Lower lobe of right lung (tissue), 2 donors: ENCODE measurements at regions not wholly inside any gene's neighbourhood (a gene's known extent, or its start where the extent isn't known, plus 50 kb on each side); places are given as distances from the start of the nearest gene placed in this dataset.
"Not testable (repeated sequence)": the region's sequence is repeated elsewhere in the genome, so short reads cannot be mapped to it uniquely, and the experiment has no call there.

Experiments used
- ATAC-seq, 2 donors: fragments of 200-7000 bp; cut with Tn5 transposase; one replicate each; pipeline ENCODE4 v1.9.1; 2020 to 2022; ENCODE audit warnings: mild to moderate bottlenecking in 2 of 2, moderate library complexity in 2 of 2
- DNase-seq: peaks from one replicate; pipeline ENCODE4 v3.0.0-alpha.2; 2020
- H3K27ac ChIP-seq: fragments of 200-600 bp; one replicate; pipeline ENCODE4 v1.8.0; 2022
- H3K27me3 ChIP-seq: fragments of 200-600 bp; one replicate; pipeline ENCODE4 v1.8.0; 2022; ENCODE audit warnings: low read depth
- H3K36me3 ChIP-seq: fragments of 200-600 bp; one replicate; pipeline ENCODE4 v1.8.0; 2022; ENCODE audit warnings: mild to moderate bottlenecking
- H3K4me1 ChIP-seq: fragments of 200-600 bp; one replicate; pipeline ENCODE4 v1.8.0; 2022
- H3K4me3 ChIP-seq: fragments of 200-600 bp; one replicate; pipeline ENCODE4 v1.8.0; 2022; ENCODE audit warnings: mild to moderate bottlenecking
- H3K9me3 ChIP-seq: fragments of 200-600 bp; one replicate; pipeline ENCODE4 v1.8.0; 2022
- intact Hi-C: fragments of 100-400 bp; cut with DNase I; formaldehyde crosslinking; loops from one replicate; pipeline ENCODE4 v1.11.0; 2022
- TF ChIP-seq, protein P1 (sequence below): fragments of 200-600 bp; IDR thresholded peaks from one replicate; pipeline ENCODE4 v1.8.0; 2022; ENCODE audit warnings: antibody characterized with exemption, mild to moderate bottlenecking
- donor health status: DM: no; HTN: yes; CAD: no; lungs with severe emphysema.

- H3K27me3 ChIP-seq, result no peaks in the 10 kb centered on the region
These were observed 1204.0 kb upstream of the ADGRB3 start for GRCh38 chr6:67431076-67431475.

GRCh38 chr6:67426686-67427085, 1208.4 kb upstream of the ADGRB3 start:
- DNase-seq, H3K4me1 ChIP-seq, ATAC-seq, H3K9me3 ChIP-seq, H3K36me3 ChIP-seq, intact Hi-C loops, H3K27me3 ChIP-seq, H3K27ac ChIP-seq, H3K4me3 ChIP-seq: not testable (repeated sequence)

More at GRCh38 chr6:67431076-67431475, 1204.0 kb upstream of the ADGRB3 start:
- no peaks in the 10 kb centered on the region for H3K9me3 ChIP-seq
- H3K4me3 ChIP-seq, result no peak overlapping the region
- ATAC-seq, result no peak
- DNase-seq, result no peak
- intact Hi-C loops, result no loop called here
- H3K4me1 ChIP-seq, result no peaks in the 10 kb centered on the region
- TF ChIP-seq, protein P1, sequence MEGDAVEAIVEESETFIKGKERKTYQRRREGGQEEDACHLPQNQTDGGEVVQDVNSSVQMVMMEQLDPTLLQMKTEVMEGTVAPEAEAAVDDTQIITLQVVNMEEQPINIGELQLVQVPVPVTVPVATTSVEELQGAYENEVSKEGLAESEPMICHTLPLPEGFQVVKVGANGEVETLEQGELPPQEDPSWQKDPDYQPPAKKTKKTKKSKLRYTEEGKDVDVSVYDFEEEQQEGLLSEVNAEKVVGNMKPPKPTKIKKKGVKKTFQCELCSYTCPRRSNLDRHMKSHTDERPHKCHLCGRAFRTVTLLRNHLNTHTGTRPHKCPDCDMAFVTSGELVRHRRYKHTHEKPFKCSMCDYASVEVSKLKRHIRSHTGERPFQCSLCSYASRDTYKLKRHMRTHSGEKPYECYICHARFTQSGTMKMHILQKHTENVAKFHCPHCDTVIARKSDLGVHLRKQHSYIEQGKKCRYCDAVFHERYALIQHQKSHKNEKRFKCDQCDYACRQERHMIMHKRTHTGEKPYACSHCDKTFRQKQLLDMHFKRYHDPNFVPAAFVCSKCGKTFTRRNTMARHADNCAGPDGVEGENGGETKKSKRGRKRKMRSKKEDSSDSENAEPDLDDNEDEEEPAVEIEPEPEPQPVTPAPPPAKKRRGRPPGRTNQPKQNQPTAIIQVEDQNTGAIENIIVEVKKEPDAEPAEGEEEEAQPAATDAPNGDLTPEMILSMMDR, result no peak
- H3K27ac ChIP-seq, result no peak overlapping the region
- no peaks in the 10 kb centered on the region for H3K36me3 ChIP-seq

GRCh38 chr6:67412035-67412434, 1223.0 kb upstream of the ADGRB3 start:
- TF ChIP-seq, protein P1, result no peak
- no peaks in the 10 kb centered on the region for H3K36me3 ChIP-seq
- intact Hi-C loops, result no loop called here

DNA sequence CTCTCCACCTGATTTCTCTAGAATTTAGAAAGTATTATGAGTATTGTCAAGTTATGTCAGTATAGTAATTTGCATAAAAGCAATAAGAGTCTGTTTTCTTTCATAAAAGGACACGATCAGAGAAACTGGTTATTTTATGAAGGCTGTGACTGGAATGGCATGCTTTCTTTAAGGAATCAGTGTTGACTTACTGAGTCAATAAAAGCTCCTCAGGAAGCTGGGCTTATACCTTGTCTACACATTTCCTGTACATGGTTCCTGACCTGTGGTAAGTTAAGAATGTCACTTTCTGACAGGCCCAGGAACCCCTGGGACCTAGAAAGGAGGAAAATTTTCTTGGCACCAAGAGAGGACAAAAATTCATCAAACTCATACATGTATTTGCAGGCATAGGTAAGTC, 1224.0 kb upstream of the ADGRB3 start:
- Histone ChIP-seq H3K27ac (no peak overlapping the region), H3K9me3 (no peaks in the 10 kb centered on the region), H3K27me3 (no peaks in the 10 kb centered on the region), H3K4me1 (no peaks in the 10 kb centered on the region), H3K36me3 (no peaks in the 10 kb centered on the region), H3K4me3 (no peak overlapping the region)
- DNase-seq, result no peak
- no peak for ATAC-seq
- intact Hi-C loops, result no loop called here
- TF ChIP-seq, protein P1, result no peak

More at GRCh38 chr6:67412035-67412434, 1223.0 kb upstream of the ADGRB3 start:
- ATAC-seq, result no peak
- H3K4me3 ChIP-seq, result no peak overlapping the region
- no peaks in the 10 kb centered on the region for H3K27me3 ChIP-seq
- H3K4me1 ChIP-seq, result no peaks in the 10 kb centered on the region
- no peaks in the 10 kb centered on the region for H3K9me3 ChIP-seq
- H3K27ac ChIP-seq, result no peak overlapping the region
- DNase-seq, result no peak

GRCh38 chr6:67394254-67394653, 1240.8 kb upstream of the ADGRB3 start:
- no peak for ATAC-seq
- H3K4me1 ChIP-seq, result no peaks in the 10 kb centered on the region
- no peaks in the 10 kb centered on the region for H3K27me3 ChIP-seq
- H3K4me3 ChIP-seq, result no peak overlapping the region
- H3K27ac ChIP-seq, result no peak overlapping the region
- no peaks in the 10 kb centered on the region for H3K36me3 ChIP-seq
- TF ChIP-seq, protein P1, result no peak
- intact Hi-C loops, result no loop called here
- H3K9me3 ChIP-seq, result no peaks in the 10 kb centered on the region
- no peak for DNase-seq

- DNase-seq (no peak), ATAC-seq (no peak)
- no peaks in the 10 kb centered on the region for H3K4me1 ChIP-seq
- H3K36me3 ChIP-seq, result no peaks in the 10 kb centered on the region
- H3K27me3 ChIP-seq, result no peaks in the 10 kb centered on the region
- H3K4me3 ChIP-seq, result no peak overlapping the region
- H3K27ac ChIP-seq, result no peak overlapping the region
- intact Hi-C loops, result no loop called here
- TF ChIP-seq, protein P1, result no peak
- H3K9me3 ChIP-seq, result no peaks in the 10 kb centered on the region
These were observed 1241.7 kb upstream of the ADGRB3 start for GRCh38 chr6:67393356-67393755.
